ENCODE measurements at regions not wholly inside any gene's neighbourhood (a gene's known extent, or its start where the extent isn't known, plus 50 kb on each side); places are given as distances from the start of the nearest gene placed in this dataset.
A peak's percentile ranks its signal among the peaks of the same experiment; 100 is the strongest.

DNA sequence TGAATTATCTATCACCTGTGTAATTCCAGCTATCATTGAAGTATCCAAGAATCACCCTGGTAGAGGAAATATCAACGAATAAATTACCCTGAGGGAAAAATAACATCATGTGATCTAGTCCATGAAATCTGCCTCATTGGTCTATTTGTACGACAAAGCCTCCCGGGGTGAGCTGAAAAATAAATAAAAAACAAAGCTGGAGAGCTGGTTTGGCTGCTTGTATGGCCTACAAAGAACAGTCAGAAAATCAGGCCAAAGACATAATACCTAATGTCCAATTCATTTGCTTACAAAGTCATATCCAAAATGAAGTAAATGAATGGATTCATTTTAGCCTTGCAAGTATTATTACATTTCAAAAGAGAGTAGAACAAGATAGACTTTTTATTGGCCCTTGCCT lies 449.9 kb downstream of the KLF12 start:
- TF ChIP-seq, protein P1, sequence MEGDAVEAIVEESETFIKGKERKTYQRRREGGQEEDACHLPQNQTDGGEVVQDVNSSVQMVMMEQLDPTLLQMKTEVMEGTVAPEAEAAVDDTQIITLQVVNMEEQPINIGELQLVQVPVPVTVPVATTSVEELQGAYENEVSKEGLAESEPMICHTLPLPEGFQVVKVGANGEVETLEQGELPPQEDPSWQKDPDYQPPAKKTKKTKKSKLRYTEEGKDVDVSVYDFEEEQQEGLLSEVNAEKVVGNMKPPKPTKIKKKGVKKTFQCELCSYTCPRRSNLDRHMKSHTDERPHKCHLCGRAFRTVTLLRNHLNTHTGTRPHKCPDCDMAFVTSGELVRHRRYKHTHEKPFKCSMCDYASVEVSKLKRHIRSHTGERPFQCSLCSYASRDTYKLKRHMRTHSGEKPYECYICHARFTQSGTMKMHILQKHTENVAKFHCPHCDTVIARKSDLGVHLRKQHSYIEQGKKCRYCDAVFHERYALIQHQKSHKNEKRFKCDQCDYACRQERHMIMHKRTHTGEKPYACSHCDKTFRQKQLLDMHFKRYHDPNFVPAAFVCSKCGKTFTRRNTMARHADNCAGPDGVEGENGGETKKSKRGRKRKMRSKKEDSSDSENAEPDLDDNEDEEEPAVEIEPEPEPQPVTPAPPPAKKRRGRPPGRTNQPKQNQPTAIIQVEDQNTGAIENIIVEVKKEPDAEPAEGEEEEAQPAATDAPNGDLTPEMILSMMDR (IDR thresholded peaks at IDR 0.05; ENCODE audit: low read depth, low read length): no peak
- in situ Hi-C loops (cut with HindIII; ENCODE audit: low sequenced_read_pairs): no loop called here
- no peak overlapping the region for H3K4me3 ChIP-seq (ENCODE audit: low read depth, low read length)
- no peak for DNase-seq (ENCODE audit: low read depth, low spot score)

DNA sequence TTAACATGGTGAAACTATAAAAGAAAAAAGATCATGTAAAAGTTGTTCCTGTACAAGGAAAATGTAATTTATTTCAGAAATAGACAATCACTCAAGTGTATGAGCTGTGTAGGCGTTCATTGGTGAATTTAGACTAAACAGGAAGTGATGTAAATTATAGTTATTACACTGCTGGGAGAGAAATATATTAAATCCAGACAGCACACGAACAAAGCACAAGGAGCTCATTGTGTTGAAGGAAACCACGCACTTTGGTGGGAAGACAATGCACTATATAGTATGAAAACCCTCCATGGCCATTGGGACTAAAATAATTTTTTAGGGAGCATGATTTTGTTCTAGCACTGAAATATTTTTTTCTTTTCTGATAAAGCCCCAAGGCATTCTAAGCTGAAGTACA lies 450.5 kb downstream of the KLF12 start:
- H3K4me3 ChIP-seq (ENCODE audit: low read depth, low read length): no peak overlapping the region
- no peak for DNase-seq (ENCODE audit: low read depth, low spot score)
- in situ Hi-C loops (cut with HindIII; ENCODE audit: low sequenced_read_pairs): no loop called here
- TF ChIP-seq, protein P1 (IDR thresholded peaks at IDR 0.05; ENCODE audit: low read depth, low read length): no peak

DNA sequence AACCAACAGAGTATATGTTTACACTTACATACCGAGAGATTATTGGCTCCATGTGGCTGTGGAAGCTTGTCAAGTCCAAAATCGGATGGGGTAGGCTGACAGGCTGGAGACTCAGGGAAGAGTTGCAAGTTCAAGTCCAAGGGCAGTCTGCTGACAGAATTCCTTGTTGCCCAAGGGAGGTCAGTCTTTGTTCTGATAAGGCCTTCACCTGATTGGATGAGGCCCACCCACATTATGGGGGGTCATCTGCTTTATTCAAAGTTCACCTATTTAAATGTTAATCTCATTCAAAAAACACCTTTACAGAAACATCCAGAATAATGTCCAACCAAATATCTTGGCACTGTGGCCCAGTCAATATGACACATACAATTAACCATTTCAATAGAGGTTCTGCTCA lies 452.4 kb downstream of the KLF12 start:
- TF ChIP-seq, protein P1 (IDR thresholded peaks at IDR 0.05; ENCODE audit: low read depth, low read length): no peak
- no peak for DNase-seq (ENCODE audit: low read depth, low spot score)
- in situ Hi-C loops (cut with HindIII; ENCODE audit: low sequenced_read_pairs): no loop called here
- H3K4me3 ChIP-seq (ENCODE audit: low read depth, low read length): no peak overlapping the region

DNA sequence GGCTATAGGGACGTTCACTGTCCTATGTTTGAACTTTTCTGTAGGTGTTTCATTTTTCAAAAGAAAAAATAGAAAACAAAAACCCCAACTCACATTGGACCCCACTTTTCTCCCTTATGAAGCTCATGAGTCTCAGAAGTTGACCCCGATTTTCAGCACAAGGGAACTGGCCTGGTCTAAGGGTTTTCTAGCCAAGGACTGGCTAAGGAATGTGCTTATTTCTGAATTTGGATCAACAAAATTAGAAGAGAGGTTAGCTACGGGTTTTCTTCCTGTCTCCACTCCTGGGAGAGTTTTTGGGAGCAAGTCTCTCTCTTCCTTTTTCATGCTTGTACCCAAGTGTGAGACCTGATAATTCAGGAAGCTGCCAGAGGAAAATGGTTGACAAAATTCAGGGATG lies 453.2 kb downstream of the KLF12 start:
- in situ Hi-C loops (cut with HindIII; ENCODE audit: low sequenced_read_pairs): no loop called here
- TF ChIP-seq, protein P1 (IDR thresholded peaks at IDR 0.05; ENCODE audit: low read depth, low read length): no peak

DNA sequence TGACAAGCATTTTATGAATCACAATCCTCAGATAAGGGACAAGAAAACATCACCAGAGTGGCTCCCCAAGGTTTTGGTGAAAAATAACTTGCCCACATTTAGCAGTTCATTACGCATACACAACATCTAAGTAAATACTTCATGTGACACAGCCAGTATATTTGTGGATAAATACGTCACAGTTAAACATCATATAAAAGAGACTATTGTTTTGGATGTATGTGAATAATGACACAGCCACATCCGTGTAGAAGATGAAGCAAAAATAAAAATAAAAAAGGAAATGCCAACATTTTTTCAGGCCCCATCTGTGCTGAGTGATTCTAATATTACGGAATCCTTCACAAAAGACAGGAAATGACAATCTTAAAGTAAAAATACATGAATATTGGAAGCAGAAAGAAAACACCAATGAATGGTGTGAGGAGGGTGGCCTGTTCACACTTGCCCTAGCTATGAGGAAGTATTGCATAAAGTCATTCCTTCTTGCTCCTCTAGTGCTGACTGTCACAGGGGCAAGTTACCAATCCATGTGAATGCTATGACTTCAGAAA lies 457.1 kb downstream of the KLF12 start:
- in situ Hi-C loops (cut with HindIII; ENCODE audit: low sequenced_read_pairs): no loop called here
- no peak overlapping the region for H3K4me3 ChIP-seq (ENCODE audit: low read depth, low read length)
- peak; percentile 60 for DNase-seq (ENCODE audit: low read depth, low spot score)
- TF ChIP-seq, protein P1 (IDR thresholded peaks at IDR 0.05; ENCODE audit: low read depth, low read length): no peak

More for the DNA sequence above, 453.2 kb downstream of the KLF12 start:
- DNase-seq (ENCODE audit: low read depth, low spot score): no peak
- no peak overlapping the region for H3K4me3 ChIP-seq (ENCODE audit: low read depth, low read length)

DNA sequence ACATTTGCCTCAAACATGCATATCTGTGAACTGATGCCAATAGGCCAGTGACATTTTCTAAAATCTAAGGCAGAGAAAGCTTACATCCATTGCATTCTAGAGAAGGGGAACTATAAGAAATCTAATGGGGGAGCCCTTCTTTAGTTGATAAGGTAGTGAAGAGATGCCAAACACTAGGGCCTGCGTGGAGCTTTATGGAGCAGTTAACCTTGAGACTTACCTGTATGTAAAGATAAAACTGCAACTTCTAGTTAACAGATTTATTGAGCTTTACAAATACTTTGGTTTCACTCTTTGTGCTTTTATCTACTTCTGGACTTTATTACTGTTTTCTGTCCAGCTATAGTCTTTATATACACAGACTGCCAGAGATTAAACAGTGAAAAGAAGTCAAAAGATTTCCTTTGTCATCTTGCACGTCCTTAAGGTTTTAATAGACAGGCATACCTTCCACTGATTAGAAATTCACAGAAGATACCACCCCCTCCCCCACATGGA lies 457.6 kb downstream of the KLF12 start:
- DNase-seq (ENCODE audit: low read depth, low spot score): peak; percentile 6
- no peak overlapping the region for H3K4me3 ChIP-seq (ENCODE audit: low read depth, low read length)
- in situ Hi-C loops (cut with HindIII; ENCODE audit: low sequenced_read_pairs): no loop called here
- TF ChIP-seq, protein P1 (IDR thresholded peaks at IDR 0.05; ENCODE audit: low read depth, low read length): no peak
